HT-29 (cell line): ENCODE measurements at regions not wholly inside any gene's neighbourhood (a gene's known extent, or its start where the extent isn't known, plus 50 kb on each side); places are given as distances from the start of the nearest gene placed in this dataset. TPM values are rescaled to one million over a fixed set of nuclear protein-coding genes. Genes with fewer than 3 reads are reported as not detected.

Experiments
- small RNA-seq: library from RNA; depleted of rRNA; stranded (forward); fragments of <200 nt; gene quantifications from one replicate; pipeline ENCODE3, GENCODE V24; 2014

Small RNA genes in the stretch of these regions (small RNA-seq; reads per million reads assigned to genes)
- not detected for gene RNU6-617P
